B cell (primary cell): ENCODE measurements at regions not wholly inside any gene's neighbourhood (a gene's known extent, or its start where the extent isn't known, plus 50 kb on each side); places are given as distances from the start of the nearest gene placed in this dataset.

ENCODE experiments used
- ATAC-seq: fragments of 200-7000 bp; cut with Tn5 transposase; one replicate; pipeline ENCODE4 v1.10.0; 2021; ENCODE audit warnings: low read depth, mild to moderate bottlenecking, moderate number of reproducible peaks, moderate library complexity
- CTCF ChIA-PET: fragments of 350-600 bp; sonication (Branson Sonifier 250); formaldehyde crosslinking; loops from one replicate; lab custom pipeline; 2021; ENCODE audit warnings: antibody characterized with exemption, inconsistent platforms; lab: Charles Lee
- POLR2A ChIA-PET: fragments of 350-600 bp; sonication (Branson Sonifier 250); formaldehyde crosslinking; loops from one replicate; lab custom pipeline; 2021; ENCODE audit warnings: antibody characterized with exemption; lab: Charles Lee
- DNase-seq: peaks from one replicate; pipeline ENCODE4 v3.0.0; 2013
- H2AFZ ChIP-seq: 2 replicates; pipeline ENCODE4 v1.6.1; 2012; ENCODE audit warnings: mild to moderate bottlenecking, low read depth, low read length; ENCODE audit not compliant: insufficient read depth, poor library complexity, severe bottlenecking
- H3K27ac ChIP-seq, 2 donors: 1 replicate in 1 of 2; 2 replicates in 1 of 2; pipeline ENCODE4 v1.5.1; 2012 to 2013; ENCODE audit warnings: low read length in 2 of 2, mild to moderate bottlenecking in 2 of 2, moderate library complexity in 1 of 2
- H3K27me3 ChIP-seq, 4 experiments: fragments of 200-600 bp in 1 of 4; sonication (generic) in 1 of 4; replicated peaks in 1 of 4; 1 replicate in 2 of 4; 2 replicates in 2 of 4; pipeline versions ENCODE4 v1.6.1 to v1.7.0; 2013 to 2016; ENCODE audit warnings: low read length in 3 of 4, mild to moderate bottlenecking in 2 of 4, mixed read lengths in 1 of 4, moderate library complexity in 1 of 4; ENCODE audit not compliant: insufficient read depth in 4 of 4, control insufficient read depth in 3 of 4; ENCODE audit errors: control extremely low read depth in 1 of 4
- H3K36me3 ChIP-seq, 2 experiments: replicated peaks in 1 of 2; 1 replicate in 1 of 2; 2 replicates in 1 of 2; pipeline versions ENCODE4 v1.6.1 to v1.7.1; 2013; ENCODE audit warnings: low read length in 1 of 2; ENCODE audit not compliant: insufficient read depth in 2 of 2, control insufficient read depth in 1 of 2; ENCODE audit errors: control extremely low read depth in 1 of 2, extremely low read depth in 1 of 2
- H3K4me1 ChIP-seq, 2 donors: fragments of 200-600 bp in 1 of 2; sonication (generic) in 1 of 2; 1 replicate in 1 of 2; 2 replicates in 1 of 2; pipeline versions ENCODE4 v1.5.1 to v1.6.1; 2013 to 2017; ENCODE audit warnings: low read length in 2 of 2; ENCODE audit not compliant: control insufficient read depth in 2 of 2, insufficient read depth in 2 of 2
- H3K4me2 ChIP-seq: replicated peaks from 2 replicates; pipeline ENCODE3; 2012; ENCODE audit warnings: mild to moderate bottlenecking, low read depth, low read length; ENCODE audit not compliant: poor library complexity, severe bottlenecking
- H3K4me3 ChIP-seq, 5 experiments: fragments of 200-600 bp in 1 of 5; sonication (generic) in 1 of 5; 1 replicate in 3 of 5; 2 replicates in 2 of 5; pipeline versions ENCODE4 v1.5.1 to v1.7.0; 2011 to 2016; ENCODE audit warnings: low read length in 4 of 5, mild to moderate bottlenecking in 4 of 5, low read depth in 2 of 5, control low read depth in 1 of 5, moderate library complexity in 1 of 5; ENCODE audit not compliant: insufficient read depth in 1 of 5; ENCODE audit errors: control extremely low read depth in 1 of 5, extremely low read depth in 1 of 5
- H3K79me2 ChIP-seq: fragments of 200-600 bp; sonication (generic); one replicate; pipeline ENCODE4 v1.6.0; 2016; ENCODE audit warnings: low read length; ENCODE audit not compliant: control insufficient read depth, insufficient read depth
- H3K9ac ChIP-seq: fragments of 200-600 bp; sonication (generic); 2 replicates; pipeline ENCODE4 v1.6.1; 2017; ENCODE audit warnings: mild to moderate bottlenecking, low read length, moderate library complexity
- H3K9me3 ChIP-seq, 3 donors: one replicate each; pipeline versions ENCODE4 v1.6.1 to v1.7.1; 2013; ENCODE audit warnings: low read length in 2 of 3; ENCODE audit not compliant: control insufficient read depth in 2 of 3, insufficient read depth in 1 of 3; ENCODE audit errors: control extremely low read depth in 1 of 3
- H4K20me1 ChIP-seq: 2 replicates; pipeline ENCODE4 v1.6.0; 2012; ENCODE audit warnings: mild to moderate bottlenecking, low read length; ENCODE audit not compliant: insufficient read depth, control insufficient read depth, poor library complexity, severe bottlenecking
- H3K27ac Mint-ChIP-seq: one replicate; pipeline ENCODE4 v1.8.0; 2021; ENCODE audit warnings: mixed read lengths
- H3K27me3 Mint-ChIP-seq: one replicate; pipeline ENCODE4 v1.8.0; 2021; ENCODE audit warnings: mixed read lengths
- H3K4me1 Mint-ChIP-seq: one replicate; pipeline ENCODE4 v1.8.0; 2021; ENCODE audit warnings: mixed read lengths
- H3K4me3 Mint-ChIP-seq: one replicate; pipeline ENCODE4 v1.8.0; 2021; ENCODE audit warnings: mixed read lengths
- H3K9me3 Mint-ChIP-seq: one replicate; pipeline ENCODE4 v1.8.0; 2022; ENCODE audit warnings: mixed read lengths; ENCODE audit not compliant: insufficient read depth
- EZH2 ChIP-seq: IDR thresholded peaks from 2 replicates; pipeline ENCODE4 v1.6.1; 2012; ENCODE audit warnings: borderline replicate concordance, low read depth, mild to moderate bottlenecking, moderate library complexity, low read length; ENCODE audit not compliant: insufficient read depth, poor library complexity, severe bottlenecking
- WGBS: methylation state at CpG from one replicate; pipeline ENCODE4 v1.1.5; 2013; ENCODE audit warnings: missing lambda C conversion rate; ENCODE audit not compliant: insufficient coverage; 5-methylcytosine and 5-hydroxymethylcytosine counted together
- intact Hi-C: fragments of 100-400 bp; cut with micrococcal nuclease; formaldehyde crosslinking; loops from one replicate; pipeline ENCODE4 v1.10.0; 2022
- TF ChIP-seq, protein P1 (sequence below): fragments of 200-600 bp; IDR thresholded peaks from one replicate; pipeline ENCODE4 v1.8.0; 2022; ENCODE audit warnings: antibody characterized with exemption, mild to moderate bottlenecking

DNA sequence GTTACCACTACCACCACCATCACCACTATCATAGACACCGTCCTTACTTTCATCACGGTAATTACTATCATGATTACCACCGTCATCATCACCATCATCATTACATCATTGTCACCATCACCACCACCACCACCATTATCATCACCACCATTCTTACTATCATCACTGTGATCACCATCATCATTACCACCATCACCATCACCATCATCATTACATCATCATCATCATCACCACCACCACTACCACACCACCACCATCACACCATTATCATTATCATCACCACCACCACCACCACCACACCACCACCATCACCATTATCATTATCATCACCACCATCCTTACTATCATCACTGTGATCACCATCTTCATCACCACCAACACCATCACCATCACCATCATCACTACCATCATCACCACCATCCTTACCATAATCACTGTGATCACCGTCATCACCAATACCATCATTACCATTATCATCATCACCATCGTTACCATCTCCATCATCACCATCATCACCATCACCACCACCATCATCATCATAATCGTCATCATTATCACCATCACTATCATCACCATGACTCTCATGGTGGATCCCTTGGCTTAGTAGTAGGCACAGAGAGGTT, 244.4 kb upstream of the C1orf174 start:
- no peak for DNase-seq
- intact Hi-C loops, result no loop called here

DNA sequence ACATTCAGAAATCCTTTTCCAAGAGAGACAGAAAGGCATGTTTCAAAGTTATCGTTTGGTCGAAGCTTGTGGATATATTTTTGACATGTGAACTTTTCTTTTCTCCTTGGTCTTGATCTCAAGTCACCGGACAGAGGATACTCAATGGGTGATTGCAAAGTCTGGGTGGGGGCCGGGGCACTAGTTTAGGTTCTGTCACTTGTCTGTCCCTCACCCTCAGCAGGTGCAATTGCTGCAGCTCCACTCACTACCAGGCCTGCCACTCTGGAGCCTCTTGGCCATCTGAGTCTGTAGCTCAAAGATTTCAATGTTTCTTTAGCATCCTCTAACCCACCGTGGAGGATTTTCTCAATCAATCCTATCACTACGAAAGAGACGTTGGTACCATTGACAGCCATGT, 246.0 kb upstream of the C1orf174 start:
- H3K9me3 ChIP-seq, result peaks cover 0 to 9% (median 0%) of the 10 kb centered on the region in 3 donors
- no peaks in the 10 kb centered on the region for H3K79me2 ChIP-seq
- ChIA-PET POLR2A (no interaction called here), CTCF (no interaction called here)
- Mint-ChIP-seq H3K4me3 (no peak overlapping the region), H3K9me3 (no peaks in the 10 kb centered on the region), H3K27me3 (peaks cover 15% of the 10 kb centered on the region), H3K4me1 (no peaks in the 10 kb centered on the region), H3K27ac (no peak overlapping the region)
- H3K9ac ChIP-seq, result no peak overlapping the region
- no peaks in the 10 kb centered on the region for H3K4me1 ChIP-seq
- H3K27ac ChIP-seq, result no peak overlapping the region
- intact Hi-C loops, result no loop called here
- H3K4me2 ChIP-seq, result no peak overlapping the region
- 97% methylated on average over 6 of the region's 7 CpGs for WGBS
- DNase-seq, result no peak
- no peak for TF ChIP-seq EZH2
- TF ChIP-seq, protein P1, sequence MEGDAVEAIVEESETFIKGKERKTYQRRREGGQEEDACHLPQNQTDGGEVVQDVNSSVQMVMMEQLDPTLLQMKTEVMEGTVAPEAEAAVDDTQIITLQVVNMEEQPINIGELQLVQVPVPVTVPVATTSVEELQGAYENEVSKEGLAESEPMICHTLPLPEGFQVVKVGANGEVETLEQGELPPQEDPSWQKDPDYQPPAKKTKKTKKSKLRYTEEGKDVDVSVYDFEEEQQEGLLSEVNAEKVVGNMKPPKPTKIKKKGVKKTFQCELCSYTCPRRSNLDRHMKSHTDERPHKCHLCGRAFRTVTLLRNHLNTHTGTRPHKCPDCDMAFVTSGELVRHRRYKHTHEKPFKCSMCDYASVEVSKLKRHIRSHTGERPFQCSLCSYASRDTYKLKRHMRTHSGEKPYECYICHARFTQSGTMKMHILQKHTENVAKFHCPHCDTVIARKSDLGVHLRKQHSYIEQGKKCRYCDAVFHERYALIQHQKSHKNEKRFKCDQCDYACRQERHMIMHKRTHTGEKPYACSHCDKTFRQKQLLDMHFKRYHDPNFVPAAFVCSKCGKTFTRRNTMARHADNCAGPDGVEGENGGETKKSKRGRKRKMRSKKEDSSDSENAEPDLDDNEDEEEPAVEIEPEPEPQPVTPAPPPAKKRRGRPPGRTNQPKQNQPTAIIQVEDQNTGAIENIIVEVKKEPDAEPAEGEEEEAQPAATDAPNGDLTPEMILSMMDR, result no peak
- H3K4me3 ChIP-seq, result no peak overlapping the region
- no peak overlapping the region for H2AFZ ChIP-seq
- ATAC-seq, result no peak
- no peaks in the 10 kb centered on the region for H4K20me1 ChIP-seq
- no peaks in the 10 kb centered on the region for H3K36me3 ChIP-seq
- peaks cover 0 to 3% (median 1%) of the 10 kb centered on the region in 4 experiments for H3K27me3 ChIP-seq

More for the DNA sequence above, 244.4 kb upstream of the C1orf174 start:
- Histone ChIP-seq H3K9me3 (peaks cover 0 to 19% (median 0%) of the 10 kb centered on the region in 3 donors), H3K27me3 (peaks cover 0 to 16% (median 7%) of the 10 kb centered on the region in 4 experiments), H3K36me3 (no peaks in the 10 kb centered on the region), H4K20me1 (no peaks in the 10 kb centered on the region), H3K79me2 (no peaks in the 10 kb centered on the region), H3K4me3 (no peak overlapping the region), H3K9ac (no peak overlapping the region), H3K4me2 (no peak overlapping the region), H2AFZ (no peak overlapping the region), H3K4me1 (peaks cover 0 to under 1% of the 10 kb centered on the region in 2 donors), H3K27ac (no peak overlapping the region)
- Mint-ChIP-seq H3K27me3 (peaks cover 17% of the 10 kb centered on the region), H3K4me1 (peaks cover under 1% of the 10 kb centered on the region), H3K27ac (no peak overlapping the region), H3K9me3 (no peaks in the 10 kb centered on the region), H3K4me3 (no peak overlapping the region)
- TF ChIP-seq, protein P1, result no peak
- TF ChIP-seq EZH2, result no peak
- WGBS, result 91% methylated on average over 5 of the region's 6 CpGs
- POLR2A ChIA-PET, result no interaction called here
- no peak for ATAC-seq
- CTCF ChIA-PET, result no interaction called here
